ENCODE measurements at regions not wholly inside any gene's neighbourhood (a gene's known extent, or its start where the extent isn't known, plus 50 kb on each side); places are given as distances from the start of the nearest gene placed in this dataset.
"Not testable (repeated sequence)": the region's sequence is repeated elsewhere in the genome, so short reads cannot be mapped to it uniquely, and the experiment has no call there.

- intact Hi-C loops (cut with micrococcal nuclease; ENCODE audit: unreplicated experiment) = no loop called here
- no peak for DNase-seq (ENCODE audit: low read depth, low spot score)
- H3K4me1 ChIP-seq (ENCODE audit: control insufficient read depth, insufficient read depth, low read length) = no peaks in the 10 kb centered on the region
- H3K4me3 ChIP-seq (ENCODE audit: low read depth in 2 of 2, low read length in 2 of 2) = no peak overlapping the region
- in situ Hi-C loops (cut with HindIII; ENCODE audit: low pct_unique_long_range_greater_than_20kb, low sequenced_read_pairs) = no loop called here
- ChIA-PET POLR2A (no interaction called here), CTCF (no interaction called here)
- 0 out of 2 replicates have a peak, but pooled peaks cover 3% of the 10 kb centered on the region for H3K27me3 ChIP-seq (ENCODE audit: control insufficient read depth, insufficient read depth, low read length)
- no peak overlapping the region for H3K27ac ChIP-seq (ENCODE audit: low read length)
- no peaks in the 10 kb centered on the region for H3K36me3 ChIP-seq (ENCODE audit: control insufficient read depth, insufficient read depth, low read length)
- no TSS peak for BruUV-seq (replicated peaks)
- no peak for ATAC-seq
- TF ChIP-seq SIN3A (IDR thresholded peaks at IDR 0.05; ENCODE audit: borderline replicate concordance, insufficient read depth, low read depth, low read length) = no peak
- TF ChIP-seq POLR2AphosphoS5 (IDR thresholded peaks at IDR 0.05; ENCODE audit: low read depth, low read length) = no peak
- no peak for TF ChIP-seq REST (IDR thresholded peaks at IDR 0.05; ENCODE audit: insufficient read depth in 1 of 2, low read depth in 2 of 2, low read length in 1 of 2)
- no peak for TF ChIP-seq CTCF (IDR thresholded peaks at IDR 0.05)
- H3K9me3 ChIP-seq (ENCODE audit: control insufficient read depth, insufficient read depth, low read depth, low read length) = no peaks in the 10 kb centered on the region
These were observed 250.8 kb upstream of the FOXF1 start for GRCh38 chr16:86259499-86259898.

- no peaks in the 10 kb centered on the region for H3K9me3 ChIP-seq (ENCODE audit: control insufficient read depth, insufficient read depth, low read depth, low read length)
- DNase-seq (ENCODE audit: low read depth, low spot score) (no peak), ATAC-seq (no peak)
- TF ChIP-seq CTCF (IDR thresholded peaks at IDR 0.05) (no peak), SIN3A (IDR thresholded peaks at IDR 0.05; ENCODE audit: borderline replicate concordance, insufficient read depth, low read depth, low read length) (no peak), POLR2AphosphoS5 (IDR thresholded peaks at IDR 0.05; ENCODE audit: low read depth, low read length) (no peak), REST (IDR thresholded peaks at IDR 0.05; ENCODE audit: insufficient read depth in 1 of 2, low read depth in 2 of 2, low read length in 1 of 2) (no peak)
- BruUV-seq (replicated peaks) = no TSS peak
- H3K36me3 ChIP-seq (ENCODE audit: control insufficient read depth, insufficient read depth, low read length) = no peaks in the 10 kb centered on the region
- CTCF ChIA-PET = no interaction called here
- no peak overlapping the region for H3K4me3 ChIP-seq (ENCODE audit: low read depth in 2 of 2, low read length in 2 of 2)
- H3K27ac ChIP-seq (ENCODE audit: low read length) = no peak overlapping the region
- no peaks in the 10 kb centered on the region for H3K4me1 ChIP-seq (ENCODE audit: control insufficient read depth, insufficient read depth, low read length)
- intact Hi-C loops (cut with micrococcal nuclease; ENCODE audit: unreplicated experiment) = no loop called here
- in situ Hi-C loops (cut with HindIII; ENCODE audit: low pct_unique_long_range_greater_than_20kb, low sequenced_read_pairs) = no loop called here
- POLR2A ChIA-PET = no interaction called here
- 0 out of 2 replicates have a peak, but pooled peaks cover 3% of the 10 kb centered on the region for H3K27me3 ChIP-seq (ENCODE audit: control insufficient read depth, insufficient read depth, low read length)
These were observed 248.9 kb upstream of the FOXF1 start for GRCh38 chr16:86261379-86261778.

- in situ Hi-C loops (cut with HindIII; ENCODE audit: low pct_unique_long_range_greater_than_20kb, low sequenced_read_pairs); DNase-seq (ENCODE audit: low read depth, low spot score); POLR2A ChIA-PET: not testable (repeated sequence)
These were observed 242.7 kb upstream of the FOXF1 start for GRCh38 chr16:86267657-86268056.

More at GRCh38 chr16:86267657-86268056, 242.7 kb upstream of the FOXF1 start:
- H3K4me3 ChIP-seq (ENCODE audit: low read depth in 2 of 2, low read length in 2 of 2); intact Hi-C loops (cut with micrococcal nuclease; ENCODE audit: unreplicated experiment); CTCF ChIA-PET; H3K9me3 ChIP-seq (ENCODE audit: control insufficient read depth, insufficient read depth, low read depth, low read length); H3K27ac ChIP-seq (ENCODE audit: low read length); H3K4me1 ChIP-seq (ENCODE audit: control insufficient read depth, insufficient read depth, low read length); BruUV-seq (replicated peaks); H3K36me3 ChIP-seq (ENCODE audit: control insufficient read depth, insufficient read depth, low read length); ATAC-seq; H3K27me3 ChIP-seq (ENCODE audit: control insufficient read depth, insufficient read depth, low read length): not testable (repeated sequence)

Data from Panc1 (cell line).